SK-N-SH treated with all-trans-retinoic acid at 6 μM for 48 hours (cell line): ENCODE measurements at regions not wholly inside any gene's neighbourhood (a gene's known extent, or its start where the extent isn't known, plus 50 kb on each side); places are given as distances from the start of the nearest gene placed in this dataset.

Experiments used
- ATAC-seq: fragments of 200-7000 bp; cut with Tn5 transposase; 3 replicates; pipeline ENCODE4 v1.9.1; 2020; ENCODE audit warnings: mild to moderate bottlenecking, moderate library complexity
- ARNTL ChIP-seq: fragments of 450-650 bp; formaldehyde crosslinking; IDR thresholded peaks from 2 replicates; pipeline ENCODE4 v1.5.0; 2020; ENCODE audit warnings: low read depth, mild to moderate bottlenecking, moderate library complexity, borderline replicate concordance
- BACH2 ChIP-seq: fragments of 250-450 bp; sonication (Bioruptor Pico); IDR thresholded peaks from 2 replicates; pipeline ENCODE4 v1.9.0; 2021; ENCODE audit warnings: mild to moderate bottlenecking, borderline replicate concordance
- CREB5 ChIP-seq: fragments of 250-450 bp; sonication (Bioruptor Pico); IDR thresholded peaks from 2 replicates; pipeline ENCODE4 v1.5.1; 2020; ENCODE audit warnings: low read depth, mild to moderate bottlenecking, moderate library complexity
- CSDC2 ChIP-seq: fragments of 250-450 bp; sonication (Bioruptor Pico); IDR thresholded peaks from 2 replicates; pipeline ENCODE4 v1.5.0; 2020; ENCODE audit warnings: mild to moderate bottlenecking, moderate library complexity
- ESRRG ChIP-seq: fragments of 250-450 bp; sonication (Bioruptor Pico); IDR thresholded peaks from 2 replicates; pipeline ENCODE4 v1.6.1; 2021; ENCODE audit warnings: mild to moderate bottlenecking
- GLIS3 ChIP-seq: fragments of 250-450 bp; sonication (Bioruptor Pico); IDR thresholded peaks from 2 replicates; pipeline ENCODE4 v1.5.0; 2020; ENCODE audit warnings: mild to moderate bottlenecking, moderate library complexity
- ISL1 ChIP-seq: fragments of 250-450 bp; sonication (Bioruptor Pico); IDR thresholded peaks from 2 replicates; pipeline ENCODE4 v2.1.2; 2022; ENCODE audit warnings: mild to moderate bottlenecking, moderate library complexity
- OSR1 ChIP-seq: fragments of 250-450 bp; sonication (Bioruptor Pico); IDR thresholded peaks from 2 replicates; pipeline ENCODE4 v1.8.0; 2022; ENCODE audit warnings: moderate library complexity, mild to moderate bottlenecking, inconsistent platforms
- POU6F1 ChIP-seq: fragments of 250-450 bp; sonication (Bioruptor Pico); IDR thresholded peaks from 2 replicates; pipeline ENCODE4 v1.8.0; 2021; ENCODE audit warnings: low read depth, mild to moderate bottlenecking, moderate library complexity, borderline replicate concordance
- PPARA ChIP-seq: fragments of 250-450 bp; sonication (Bioruptor Pico); IDR thresholded peaks from 2 replicates; pipeline ENCODE4 v1.5.0; 2020; ENCODE audit warnings: mild to moderate bottlenecking, borderline replicate concordance
- RARB ChIP-seq: fragments of 250-450 bp; sonication (Bioruptor Pico); IDR thresholded peaks from 2 replicates; pipeline ENCODE4 v1.8.0; 2021; ENCODE audit warnings: mild to moderate bottlenecking, moderate library complexity
- SNAI2 ChIP-seq: fragments of 250-450 bp; sonication (Bioruptor Pico); IDR thresholded peaks from 2 replicates; pipeline ENCODE4 v1.5.0; 2020; ENCODE audit warnings: mild to moderate bottlenecking, moderate library complexity
- TCF4 ChIP-seq: fragments of 250-450 bp; sonication (Bioruptor Pico); IDR thresholded peaks from 2 replicates; pipeline ENCODE4 v1.8.0; 2021; ENCODE audit warnings: mild to moderate bottlenecking, moderate library complexity, borderline replicate concordance
- TOX ChIP-seq: fragments of 250-450 bp; sonication (Bioruptor Pico); IDR thresholded peaks from 2 replicates; pipeline ENCODE4 v1.8.0; 2021; ENCODE audit warnings: mild to moderate bottlenecking, moderate library complexity, borderline replicate concordance
- TSHZ2 ChIP-seq: fragments of 250-450 bp; sonication (Bioruptor Pico); IDR thresholded peaks from 2 replicates; pipeline ENCODE4 v1.5.0; 2020; ENCODE audit warnings: mild to moderate bottlenecking, moderate library complexity
- ZC3H10 ChIP-seq: fragments of 250-450 bp; sonication (Bioruptor Pico); IDR thresholded peaks from 2 replicates; pipeline ENCODE4 v1.5.1; 2021; ENCODE audit warnings: mild to moderate bottlenecking, moderate library complexity
- ZFP3 ChIP-seq: fragments of 250-450 bp; sonication (Bioruptor Pico); IDR thresholded peaks from 2 replicates; pipeline ENCODE4 v1.5.0; 2020; ENCODE audit warnings: mild to moderate bottlenecking, moderate library complexity
- ZFP30 ChIP-seq: fragments of 450-650 bp; formaldehyde crosslinking; IDR thresholded peaks from 2 replicates; pipeline ENCODE4 v1.5.0; 2022; ENCODE audit warnings: mild to moderate bottlenecking, moderate library complexity
- ZNF565 ChIP-seq: fragments of 450-650 bp; formaldehyde crosslinking; conservative IDR thresholded peaks from 2 replicates; pipeline ENCODE4 v1.5.0; 2020; ENCODE audit warnings: low read depth, mild to moderate bottlenecking, moderate library complexity
- ZNF70 ChIP-seq: fragments of 450-650 bp; formaldehyde crosslinking; IDR thresholded peaks from 2 replicates; pipeline ENCODE4 v1.5.0; 2020; ENCODE audit warnings: mild to moderate bottlenecking, moderate library complexity
- ZNF8 ChIP-seq: fragments of 450-650 bp; formaldehyde crosslinking; IDR thresholded peaks from 2 replicates; pipeline ENCODE4 v1.5.0; 2020; ENCODE audit warnings: mild to moderate bottlenecking, moderate library complexity
- TF ChIP-seq, protein P1 (sequence below): fragments of 250-450 bp; sonication (Bioruptor Pico); IDR thresholded peaks from 2 replicates; pipeline ENCODE4 v1.8.0; 2020; ENCODE audit warnings: mild to moderate bottlenecking, moderate library complexity, borderline replicate concordance
- TF ChIP-seq, protein P2 (sequence below): fragments of 250-450 bp; sonication (Bioruptor Pico); IDR thresholded peaks from 2 replicates; pipeline ENCODE4 v1.5.1; 2021; ENCODE audit warnings: mild to moderate bottlenecking, moderate library complexity

DNA sequence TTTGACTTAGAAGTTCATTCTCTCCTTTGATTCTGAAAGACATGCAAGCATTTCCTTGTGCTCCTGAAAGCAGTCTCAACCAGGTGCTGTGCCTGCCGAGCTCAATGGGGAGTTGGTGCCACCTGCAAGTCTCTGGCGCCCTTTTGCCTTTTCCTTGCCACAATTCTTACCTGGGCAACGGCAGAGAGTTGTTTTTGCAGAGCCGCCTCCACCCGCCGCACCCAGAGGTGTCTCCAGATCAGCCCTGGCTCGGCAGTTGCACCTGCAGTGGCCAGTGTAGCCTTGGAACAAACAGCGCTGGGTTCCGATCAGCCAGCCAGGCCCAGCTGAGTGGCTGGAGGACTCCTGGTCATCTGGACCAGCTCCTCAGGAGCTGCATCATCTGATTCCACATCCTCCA is 262.9 kb downstream of the IRX2 start:
- no peak for ATAC-seq
- TF ChIP-seq ZNF565 (CRISPR knock-in tag): no peak
- TF ChIP-seq RARB (CRISPR knock-in tag): no peak
- no peak for TF ChIP-seq ZFP3 (CRISPR knock-in tag)
- no peak for TF ChIP-seq ISL1 (CRISPR knock-in tag)
- no peak for TF ChIP-seq ESRRG
- TF ChIP-seq OSR1 (CRISPR knock-in tag): no peak
- TF ChIP-seq SNAI2 (CRISPR knock-in tag): no peak
- no peak for TF ChIP-seq ZC3H10 (CRISPR knock-in tag)
- TF ChIP-seq CSDC2 (CRISPR knock-in tag): no peak
- no peak for TF ChIP-seq ARNTL
- no peak for TF ChIP-seq CREB5 (CRISPR knock-in tag)
- TF ChIP-seq GLIS3: no peak
- no peak for TF ChIP-seq BACH2 (CRISPR knock-in tag)
- TF ChIP-seq, protein P1, sequence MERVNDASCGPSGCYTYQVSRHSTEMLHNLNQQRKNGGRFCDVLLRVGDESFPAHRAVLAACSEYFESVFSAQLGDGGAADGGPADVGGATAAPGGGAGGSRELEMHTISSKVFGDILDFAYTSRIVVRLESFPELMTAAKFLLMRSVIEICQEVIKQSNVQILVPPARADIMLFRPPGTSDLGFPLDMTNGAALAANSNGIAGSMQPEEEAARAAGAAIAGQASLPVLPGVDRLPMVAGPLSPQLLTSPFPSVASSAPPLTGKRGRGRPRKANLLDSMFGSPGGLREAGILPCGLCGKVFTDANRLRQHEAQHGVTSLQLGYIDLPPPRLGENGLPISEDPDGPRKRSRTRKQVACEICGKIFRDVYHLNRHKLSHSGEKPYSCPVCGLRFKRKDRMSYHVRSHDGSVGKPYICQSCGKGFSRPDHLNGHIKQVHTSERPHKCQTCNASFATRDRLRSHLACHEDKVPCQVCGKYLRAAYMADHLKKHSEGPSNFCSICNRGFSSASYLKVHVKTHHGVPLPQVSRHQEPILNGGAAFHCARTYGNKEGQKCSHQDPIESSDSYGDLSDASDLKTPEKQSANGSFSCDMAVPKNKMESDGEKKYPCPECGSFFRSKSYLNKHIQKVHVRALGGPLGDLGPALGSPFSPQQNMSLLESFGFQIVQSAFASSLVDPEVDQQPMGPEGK (CRISPR knock-in tag): no peak
- TF ChIP-seq, protein P2, sequence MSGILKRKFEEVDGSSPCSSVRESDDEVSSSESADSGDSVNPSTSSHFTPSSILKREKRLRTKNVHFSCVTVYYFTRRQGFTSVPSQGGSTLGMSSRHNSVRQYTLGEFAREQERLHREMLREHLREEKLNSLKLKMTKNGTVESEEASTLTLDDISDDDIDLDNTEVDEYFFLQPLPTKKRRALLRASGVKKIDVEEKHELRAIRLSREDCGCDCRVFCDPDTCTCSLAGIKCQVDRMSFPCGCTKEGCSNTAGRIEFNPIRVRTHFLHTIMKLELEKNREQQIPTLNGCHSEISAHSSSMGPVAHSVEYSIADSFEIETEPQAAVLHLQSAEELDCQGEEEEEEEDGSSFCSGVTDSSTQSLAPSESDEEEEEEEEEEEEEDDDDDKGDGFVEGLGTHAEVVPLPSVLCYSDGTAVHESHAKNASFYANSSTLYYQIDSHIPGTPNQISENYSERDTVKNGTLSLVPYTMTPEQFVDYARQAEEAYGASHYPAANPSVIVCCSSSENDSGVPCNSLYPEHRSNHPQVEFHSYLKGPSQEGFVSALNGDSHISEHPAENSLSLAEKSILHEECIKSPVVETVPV (CRISPR knock-in tag): no peak
- no peak for TF ChIP-seq ZFP30
- no peak for TF ChIP-seq TOX
- TF ChIP-seq ZNF8 (CRISPR knock-in tag): no peak

GRCh38 chr5:2487152-2487763 is 264.2 kb downstream of the IRX2 start:
- ATAC-seq: no peak
- TF ChIP-seq ESRRG: no peak
- TF ChIP-seq PPARA (CRISPR knock-in tag): no peak
- TF ChIP-seq BACH2 (CRISPR knock-in tag): no peak
- TF ChIP-seq ZNF70 (CRISPR knock-in tag): no peak
- no peak for TF ChIP-seq ZC3H10 (CRISPR knock-in tag)
- no peak for TF ChIP-seq CREB5 (CRISPR knock-in tag)
- no peak for TF ChIP-seq ZNF8 (CRISPR knock-in tag)
- TF ChIP-seq POU6F1: no peak
- no peak for TF ChIP-seq ZNF565 (CRISPR knock-in tag)
- TF ChIP-seq, protein P2 (CRISPR knock-in tag): no peak
- TF ChIP-seq RARB (CRISPR knock-in tag): no peak
- no peak for TF ChIP-seq TSHZ2 (CRISPR knock-in tag)
- TF ChIP-seq TCF4 (CRISPR knock-in tag): no peak
- TF ChIP-seq, protein P1 (CRISPR knock-in tag): no peak
- no peak for TF ChIP-seq OSR1 (CRISPR knock-in tag)
- TF ChIP-seq ZFP3 (CRISPR knock-in tag): no peak
- no peak for TF ChIP-seq ISL1 (CRISPR knock-in tag)
- no peak for TF ChIP-seq CSDC2 (CRISPR knock-in tag)
- no peak for TF ChIP-seq ZFP30
- no peak for TF ChIP-seq SNAI2 (CRISPR knock-in tag)
